ENCODE measurements at regions not wholly inside any gene's neighbourhood (a gene's known extent, or its start where the extent isn't known, plus 50 kb on each side); places are given as distances from the start of the nearest gene placed in this dataset.
"Not testable (repeated sequence)": the region's sequence is repeated elsewhere in the genome, so short reads cannot be mapped to it uniquely, and the experiment has no call there.

GRCh38 chr2:146624430-146625160 lies 1220.2 kb upstream of the ACVR2A start:
- no peak for DNase-seq

GRCh38 chr2:146623771-146624170 lies 1221.1 kb upstream of the ACVR2A start:
- DNase-seq = no peak

- no peak for DNase-seq
Observed at GRCh38 chr2:146621656-146622055, 1223.2 kb upstream of the ACVR2A start.

- no peak for DNase-seq
Observed at GRCh38 chr2:146615778-146616177, 1229.1 kb upstream of the ACVR2A start.

- DNase-seq = no peak
Observed at GRCh38 chr2:146608490-146608889, 1236.3 kb upstream of the ACVR2A start.

- no peak for DNase-seq
Observed at GRCh38 chr2:146604521-146604920, 1240.3 kb upstream of the ACVR2A start.

- no peak for DNase-seq
Observed at GRCh38 chr2:146602856-146603255, 1242.0 kb upstream of the ACVR2A start.

- DNase-seq = no peak
Observed at GRCh38 chr2:146602383-146602782, 1242.4 kb upstream of the ACVR2A start.

GRCh38 chr2:146598791-146599190 lies 1246.0 kb upstream of the ACVR2A start:
- no peak for DNase-seq

GRCh38 chr2:146597291-146597690 lies 1247.5 kb upstream of the ACVR2A start:
- no peak for DNase-seq

GRCh38 chr2:146591908-146592307 lies 1252.9 kb upstream of the ACVR2A start:
- no peak for DNase-seq

GRCh38 chr2:146587291-146587713 lies 1257.5 kb upstream of the ACVR2A start:
- DNase-seq = no peak

- DNase-seq = no peak
Observed at GRCh38 chr2:146584316-146584715, 1260.5 kb upstream of the ACVR2A start.

- DNase-seq = no peak
Observed at GRCh38 chr2:146579147-146579930, 1265.5 kb upstream of the ACVR2A start.

- no peak for DNase-seq
Observed at GRCh38 chr2:146576339-146577111, 1268.3 kb upstream of the ACVR2A start.

GRCh38 chr2:146572598-146572997 lies 1272.2 kb upstream of the ACVR2A start:
- no peak for DNase-seq

- DNase-seq = no peak
Observed at GRCh38 chr2:146561996-146562395, 1282.8 kb upstream of the ACVR2A start.

- DNase-seq = no peak
Observed at GRCh38 chr2:146547236-146547635, 1297.6 kb upstream of the ACVR2A start.

- DNase-seq = no peak
Observed at GRCh38 chr2:146544701-146545100, 1300.1 kb upstream of the ACVR2A start.

GRCh38 chr2:146541896-146542295 lies 1302.9 kb upstream of the ACVR2A start:
- no peak for DNase-seq

- DNase-seq = no peak
Observed at GRCh38 chr2:146540271-146540932, 1304.4 kb upstream of the ACVR2A start.

- DNase-seq = not testable (repeated sequence)
Observed at GRCh38 chr2:146539739-146540138, 1305.1 kb upstream of the ACVR2A start.

- no peak for DNase-seq
Observed at GRCh38 chr2:146537477-146537876, 1307.4 kb upstream of the ACVR2A start.
